ENCODE measurements at regions not wholly inside any gene's neighbourhood (a gene's known extent, or its start where the extent isn't known, plus 50 kb on each side); places are given as distances from the start of the nearest gene placed in this dataset.

- H3K4me3 ChIP-seq, result peak overlapping the region in 1 of 4 donors; percentile 4
- H3K9me3 ChIP-seq (replicated peaks in 1 of 3), result no peaks in the 10 kb centered on the region
- intact Hi-C loops (cut with DNase I), result no loop called here
- DNase-seq, result peak; percentile 40 to 77 (median 59)
- TF ChIP-seq POLR2A (IDR thresholded peaks at IDR 0.05) (no peak), CTCF (IDR thresholded peaks at IDR 0.05) (peak; percentile 42 to 83 (median 68))
- no peaks in the 10 kb centered on the region for H3K27me3 ChIP-seq
- H3K27ac ChIP-seq, result peak overlapping the region; percentile 47 to 81 (median 75)
- peaks cover 27 to 44% of the 10 kb centered on the region in 2 donors for H3K4me1 ChIP-seq (replicated peaks in 1 of 2)
- no peaks in the 10 kb centered on the region for H3K36me3 ChIP-seq (replicated peaks in 1 of 2)
- 36 to 49% (median 48%) methylated on average over 9 of the region's 9 CpGs for WGBS, 4 donors
Measured at GRCh38 chr3:56855856-56856512, 54.2 kb upstream of the ARHGEF3 start.

GRCh38 chr3:56854856-56855611 is 53.3 kb upstream of the ARHGEF3 start:
- Histone ChIP-seq H3K27me3 (no peaks in the 10 kb centered on the region), H3K4me3 (no peak overlapping the region), H3K4me1 (replicated peaks in 1 of 2) (peaks cover 27 to 44% of the 10 kb centered on the region in 2 donors), H3K9me3 (replicated peaks in 1 of 3) (no peaks in the 10 kb centered on the region), H3K36me3 (replicated peaks in 1 of 2) (no peaks in the 10 kb centered on the region), H3K27ac (peak overlapping the region in 4 of 5 donors; percentile 72 to 81 (median 78))
- intact Hi-C loops (cut with DNase I), result no loop called here
- WGBS, 4 donors, result 73 to 86% (median 81%) methylated on average over 5 of the region's 5 CpGs
- TF ChIP-seq POLR2A (IDR thresholded peaks at IDR 0.05) (no peak), CTCF (IDR thresholded peaks at IDR 0.05) (no peak)
- DNase-seq, result no peak

- Histone ChIP-seq H3K4me1 (replicated peaks in 1 of 2) (peaks cover 27 to 39% of the 10 kb centered on the region in 2 donors), H3K9me3 (replicated peaks in 1 of 3) (no peaks in the 10 kb centered on the region), H3K4me3 (peak overlapping the region in 1 of 4 donors; percentile 10), H3K27ac (peak overlapping the region; percentile 44 to 81 (median 76)), H3K36me3 (replicated peaks in 1 of 2) (no peaks in the 10 kb centered on the region), H3K27me3 (no peaks in the 10 kb centered on the region)
- WGBS, 4 donors, result 40 to 52% (median 43%) methylated on average over 9 of the region's 9 CpGs
- peak in 5 of 7 donors; percentile 38 to 69 (median 60) for DNase-seq
- intact Hi-C loops (cut with DNase I), result no loop called here
- TF ChIP-seq POLR2A (IDR thresholded peaks at IDR 0.05) (no peak), CTCF (IDR thresholded peaks at IDR 0.05) (no peak)
Measured at GRCh38 chr3:56851966-56852884, 50.5 kb upstream of the ARHGEF3 start.

Data from adrenal gland (tissue), 9 donors.